A673 (cell line): ENCODE measurements at regions not wholly inside any gene's neighbourhood (a gene's known extent, or its start where the extent isn't known, plus 50 kb on each side); places are given as distances from the start of the nearest gene placed in this dataset.

ENCODE experiments used
- BruUV-seq: library from RNA; stranded (reverse); fragments of 400-500 nt; replicated peaks from 2 replicates; lab custom pipeline; 2021; lab: Mats Ljungman, UMichigan
- CTCF ChIA-PET: fragments of 300-600 bp; sonication (Branson Sonifier 250); formaldehyde crosslinking; loops from one replicate; lab custom pipeline; 2022; ENCODE audit warnings: antibody characterized with exemption; lab: Charles Lee
- POLR2A ChIA-PET: fragments of 300-600 bp; sonication (Branson Sonifier 250); formaldehyde crosslinking; loops from one replicate; lab custom pipeline; 2022; ENCODE audit warnings: antibody characterized with exemption; ENCODE audit not compliant: low non-redundant PET; lab: Charles Lee
- DNase-seq: peaks from one replicate; pipeline ENCODE4 v3.0.0-alpha.2; 2015; ENCODE audit warnings: low spot score
- H3K27ac ChIP-seq: fragments of 200-600 bp; sonication (generic); 2 replicates; pipeline ENCODE4 v1.5.1; 2016; ENCODE audit warnings: mixed run types, low read depth, mild to moderate bottlenecking, mixed read lengths, antibody characterized with exemption, low read length; ENCODE audit not compliant: poor library complexity, severe bottlenecking
- H3K27me3 ChIP-seq: fragments of 200-600 bp; sonication (generic); replicated peaks from 2 replicates; pipeline ENCODE4 v1.6.1; 2017; ENCODE audit warnings: mixed run types, low read depth, mild to moderate bottlenecking, mixed read lengths, antibody characterized with exemption, low read length; ENCODE audit not compliant: insufficient read depth, poor library complexity
- H3K36me3 ChIP-seq: fragments of 200-600 bp; sonication (generic); 2 replicates; pipeline ENCODE4 v1.6.1; 2016; ENCODE audit warnings: mixed run types, mild to moderate bottlenecking, mixed read lengths, antibody characterized with exemption, low read length; ENCODE audit not compliant: insufficient read depth, poor library complexity, severe bottlenecking
- H3K4me1 ChIP-seq: fragments of 200-600 bp; sonication (generic); 2 replicates; pipeline ENCODE4 v1.6.1; 2017; ENCODE audit warnings: mixed run types, mild to moderate bottlenecking, mixed read lengths, antibody characterized with exemption, low read length; ENCODE audit not compliant: insufficient read depth, poor library complexity, severe bottlenecking
- H3K4me3 ChIP-seq: fragments of 200-600 bp; sonication (generic); 2 replicates; pipeline ENCODE4 v1.5.1; 2016; ENCODE audit warnings: low read depth, mixed run types, mild to moderate bottlenecking, mixed read lengths, low read length; ENCODE audit not compliant: poor library complexity, severe bottlenecking
- H3K9me3 ChIP-seq: fragments of 200-600 bp; sonication (generic); 2 replicates; pipeline ENCODE4 v1.6.1; 2016; ENCODE audit warnings: mixed run types, low read depth, mild to moderate bottlenecking, mixed read lengths, antibody characterized with exemption, low read length; ENCODE audit not compliant: poor library complexity, severe bottlenecking
- CTCF ChIP-seq: fragments of 300-800, 200-600 bp; sonication (generic); conservative IDR thresholded peaks from 2 replicates; pipeline ENCODE4 v1.5.1; 2017; ENCODE audit warnings: low read depth, mild to moderate bottlenecking, antibody characterized with exemption, low read length, moderate library complexity, mixed read lengths
- EZH2 ChIP-seq: fragments of 200-600 bp; sonication (generic); IDR thresholded peaks from 2 replicates; pipeline ENCODE4 v1.6.1; 2017; ENCODE audit warnings: borderline replicate concordance, low read depth, mild to moderate bottlenecking, mixed read lengths, antibody characterized with exemption, low read length; ENCODE audit not compliant: poor library complexity, severe bottlenecking
- intact Hi-C: fragments of 100-400 bp; cut with micrococcal nuclease; formaldehyde crosslinking; loops from one replicate; pipeline ENCODE4 v1.10.0; 2022; ENCODE audit not compliant: unreplicated experiment

GRCh38 chr3:159451067-159451466 is 537.6 kb upstream of the IL12A start:
- Histone ChIP-seq H3K36me3 (no peaks in the 10 kb centered on the region), H3K9me3 (no peaks in the 10 kb centered on the region), H3K27ac (no peak overlapping the region), H3K4me3 (no peak overlapping the region), H3K27me3 (no peaks in the 10 kb centered on the region), H3K4me1 (no peaks in the 10 kb centered on the region)
- POLR2A ChIA-PET, result no interaction called here
- TF ChIP-seq EZH2 (no peak), CTCF (no peak)
- no TSS peak for BruUV-seq
- CTCF ChIA-PET, result no interaction called here
- intact Hi-C loops, result no loop called here
- no peak for DNase-seq

- intact Hi-C loops, result no loop called here
- Histone ChIP-seq H3K27ac (no peak overlapping the region), H3K4me1 (no peaks in the 10 kb centered on the region), H3K27me3 (no peaks in the 10 kb centered on the region), H3K9me3 (no peaks in the 10 kb centered on the region), H3K4me3 (no peak overlapping the region), H3K36me3 (no peaks in the 10 kb centered on the region)
- BruUV-seq, result no TSS peak
- CTCF ChIA-PET, result no interaction called here
- POLR2A ChIA-PET, result no interaction called here
- no peak for TF ChIP-seq EZH2
- DNase-seq, result no peak
These were observed 537.2 kb upstream of the IL12A start for GRCh38 chr3:159451482-159451881.

- no peaks in the 10 kb centered on the region for H3K4me1 ChIP-seq
- no peak overlapping the region for H3K4me3 ChIP-seq
- no peak overlapping the region for H3K27ac ChIP-seq
- DNase-seq, result no peak
- no peak for TF ChIP-seq CTCF
- no peak for TF ChIP-seq EZH2
- no peaks in the 10 kb centered on the region for H3K27me3 ChIP-seq
- no peaks in the 10 kb centered on the region for H3K9me3 ChIP-seq
- intact Hi-C loops, result no loop called here
- no TSS peak for BruUV-seq
- ChIA-PET POLR2A (no interaction called here), CTCF (no interaction called here)
- H3K36me3 ChIP-seq, result no peaks in the 10 kb centered on the region
These were observed 535.6 kb upstream of the IL12A start for GRCh38 chr3:159453036-159453435.

GRCh38 chr3:159453945-159454344 is 534.7 kb upstream of the IL12A start:
- no TSS peak for BruUV-seq
- DNase-seq, result no peak
- H3K36me3 ChIP-seq, result no peaks in the 10 kb centered on the region
- H3K4me3 ChIP-seq, result no peak overlapping the region
- no peaks in the 10 kb centered on the region for H3K9me3 ChIP-seq
- no peak for TF ChIP-seq EZH2
- TF ChIP-seq CTCF, result no peak
- intact Hi-C loops, result no loop called here
- ChIA-PET POLR2A (no interaction called here), CTCF (no interaction called here)
- no peaks in the 10 kb centered on the region for H3K4me1 ChIP-seq
- no peak overlapping the region for H3K27ac ChIP-seq
- no peaks in the 10 kb centered on the region for H3K27me3 ChIP-seq
